ENCODE measurements at regions not wholly inside any gene's neighbourhood (a gene's known extent, or its start where the extent isn't known, plus 50 kb on each side); places are given as distances from the start of the nearest gene placed in this dataset.

- no peak overlapping the region for H3K4me3 Mint-ChIP-seq
- Histone ChIP-seq H3F3A (ENCODE audit: low read depth) (no peaks in the 10 kb centered on the region), H2AFZ (replicated peaks) (no peak overlapping the region), H3K27me3 (no peaks in the 10 kb centered on the region), H3K9ac (no peak overlapping the region), H4K20me1 (ENCODE audit: low read depth) (no peaks in the 10 kb centered on the region), H3K9me3 (ENCODE audit: low read depth) (no peaks in the 10 kb centered on the region), H3K79me2 (ENCODE audit: low read depth) (no peaks in the 10 kb centered on the region), H3K4me3 (no peak overlapping the region), H3K36me3 (no peaks in the 10 kb centered on the region), H3K4me2 (no peak overlapping the region), H3K4me1 (no peaks in the 10 kb centered on the region), H3K27ac (no peak overlapping the region)
- peaks cover 11% of the 10 kb centered on the region for H3K4me1 Mint-ChIP-seq
- TF ChIP-seq, protein P1, sequence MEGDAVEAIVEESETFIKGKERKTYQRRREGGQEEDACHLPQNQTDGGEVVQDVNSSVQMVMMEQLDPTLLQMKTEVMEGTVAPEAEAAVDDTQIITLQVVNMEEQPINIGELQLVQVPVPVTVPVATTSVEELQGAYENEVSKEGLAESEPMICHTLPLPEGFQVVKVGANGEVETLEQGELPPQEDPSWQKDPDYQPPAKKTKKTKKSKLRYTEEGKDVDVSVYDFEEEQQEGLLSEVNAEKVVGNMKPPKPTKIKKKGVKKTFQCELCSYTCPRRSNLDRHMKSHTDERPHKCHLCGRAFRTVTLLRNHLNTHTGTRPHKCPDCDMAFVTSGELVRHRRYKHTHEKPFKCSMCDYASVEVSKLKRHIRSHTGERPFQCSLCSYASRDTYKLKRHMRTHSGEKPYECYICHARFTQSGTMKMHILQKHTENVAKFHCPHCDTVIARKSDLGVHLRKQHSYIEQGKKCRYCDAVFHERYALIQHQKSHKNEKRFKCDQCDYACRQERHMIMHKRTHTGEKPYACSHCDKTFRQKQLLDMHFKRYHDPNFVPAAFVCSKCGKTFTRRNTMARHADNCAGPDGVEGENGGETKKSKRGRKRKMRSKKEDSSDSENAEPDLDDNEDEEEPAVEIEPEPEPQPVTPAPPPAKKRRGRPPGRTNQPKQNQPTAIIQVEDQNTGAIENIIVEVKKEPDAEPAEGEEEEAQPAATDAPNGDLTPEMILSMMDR (IDR thresholded peaks at IDR 0.05) = no peak
- no peak for TF ChIP-seq EZH2 (IDR thresholded peaks at IDR 0.05)
- no peak overlapping the region for H3K27ac Mint-ChIP-seq
- no peaks in the 10 kb centered on the region for H3K9me3 Mint-ChIP-seq
- H3K36me3 Mint-ChIP-seq = no peaks in the 10 kb centered on the region
- peaks cover 9% of the 10 kb centered on the region for H3K27me3 Mint-ChIP-seq (ENCODE audit: insufficient read depth, low read depth)
- no peak for DNase-seq (ENCODE audit: low spot score)
Measured at GRCh38 chr22:19605508-19606331, 81.5 kb upstream of the CLDN5 start.

- H3K27ac ChIP-seq = no peak overlapping the region
- no peak overlapping the region for H3K27ac Mint-ChIP-seq
- no peaks in the 10 kb centered on the region for H3K9me3 ChIP-seq (ENCODE audit: low read depth)
- no peak for DNase-seq (ENCODE audit: low spot score)
- H3K9ac ChIP-seq = no peak overlapping the region
- H4K20me1 ChIP-seq (ENCODE audit: low read depth) = no peaks in the 10 kb centered on the region
- peaks cover 10% of the 10 kb centered on the region for H3K27me3 Mint-ChIP-seq (ENCODE audit: insufficient read depth, low read depth)
- no peaks in the 10 kb centered on the region for H3K27me3 ChIP-seq
- no peak overlapping the region for H2AFZ ChIP-seq (replicated peaks)
- no peaks in the 10 kb centered on the region for H3K36me3 ChIP-seq
- H3K9me3 Mint-ChIP-seq = no peaks in the 10 kb centered on the region
- no peaks in the 10 kb centered on the region for H3K36me3 Mint-ChIP-seq
- no peak overlapping the region for H3K4me2 ChIP-seq
- no peaks in the 10 kb centered on the region for H3K79me2 ChIP-seq (ENCODE audit: low read depth)
- no peaks in the 10 kb centered on the region for H3K4me1 ChIP-seq
- no peaks in the 10 kb centered on the region for H3F3A ChIP-seq (ENCODE audit: low read depth)
- H3K4me3 ChIP-seq = no peak overlapping the region
- H3K4me3 Mint-ChIP-seq = no peak overlapping the region
- peaks cover 11% of the 10 kb centered on the region for H3K4me1 Mint-ChIP-seq
- TF ChIP-seq, protein P1 (IDR thresholded peaks at IDR 0.05) = no peak
- TF ChIP-seq EZH2phosphoT487 (IDR thresholded peaks at IDR 0.05) (no peak), EZH2 (IDR thresholded peaks at IDR 0.05) (no peak)
Measured at GRCh38 chr22:19606332-19607191, 82.4 kb upstream of the CLDN5 start.

DNA sequence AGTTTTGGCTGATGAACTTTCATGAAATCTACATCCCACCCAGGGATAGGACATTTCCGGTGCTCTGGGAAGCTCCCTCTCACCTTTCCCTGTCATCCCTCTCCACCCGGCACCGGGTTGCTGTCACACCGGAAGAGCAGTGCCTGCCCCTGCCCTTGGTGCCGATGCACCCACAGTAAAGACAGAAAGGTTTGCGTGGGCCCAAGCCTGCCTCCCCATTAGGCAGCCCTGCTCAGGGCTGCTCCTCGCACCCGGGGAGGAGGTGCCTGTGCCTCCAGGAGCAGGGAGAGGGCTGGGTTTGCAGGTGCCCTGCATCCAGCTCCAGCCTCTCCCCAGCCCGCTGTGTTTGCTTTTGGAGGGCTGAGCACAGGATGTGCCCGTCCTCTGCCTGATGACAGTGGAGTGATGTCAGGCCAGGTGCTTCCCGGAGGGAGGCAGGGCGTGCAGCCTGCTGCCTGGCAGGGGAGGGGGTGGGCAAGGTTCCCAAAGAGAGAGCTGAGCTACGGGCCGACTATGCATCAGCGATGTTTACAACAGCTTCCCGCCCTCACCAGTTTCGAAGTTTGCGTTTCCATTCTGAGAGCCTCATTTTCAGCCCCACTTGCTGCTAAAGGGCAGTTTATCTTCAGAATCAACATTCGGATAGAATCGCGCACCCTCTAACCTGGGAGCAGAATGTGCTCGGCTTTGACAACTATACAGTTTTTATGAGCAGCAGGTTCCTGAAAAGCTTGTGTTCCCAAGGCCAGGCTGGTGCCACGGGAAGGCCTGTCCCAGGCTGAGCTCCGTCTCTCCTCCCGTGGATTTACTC lies 83.2 kb upstream of the CLDN5 start:
- Mint-ChIP-seq H3K36me3 (no peaks in the 10 kb centered on the region), H3K27ac (no peak overlapping the region), H3K4me3 (no peak overlapping the region), H3K27me3 (ENCODE audit: insufficient read depth, low read depth) (peaks cover 11% of the 10 kb centered on the region), H3K9me3 (no peaks in the 10 kb centered on the region), H3K4me1 (peaks cover 11% of the 10 kb centered on the region)
- Histone ChIP-seq H3K9ac (no peak overlapping the region), H3K4me2 (no peak overlapping the region), H2AFZ (replicated peaks) (peak overlapping the region; percentile 42), H3K9me3 (ENCODE audit: low read depth) (no peaks in the 10 kb centered on the region), H3K4me1 (no peaks in the 10 kb centered on the region), H3K79me2 (ENCODE audit: low read depth) (no peaks in the 10 kb centered on the region), H3K27me3 (no peaks in the 10 kb centered on the region), H3F3A (ENCODE audit: low read depth) (no peaks in the 10 kb centered on the region), H3K4me3 (no peak overlapping the region), H4K20me1 (ENCODE audit: low read depth) (no peaks in the 10 kb centered on the region), H3K27ac (no peak overlapping the region), H3K36me3 (no peaks in the 10 kb centered on the region)
- TF ChIP-seq EZH2 (IDR thresholded peaks at IDR 0.05) = no peak
- TF ChIP-seq, protein P1 (IDR thresholded peaks at IDR 0.05) = no peak
- no peak for TF ChIP-seq EZH2phosphoT487 (IDR thresholded peaks at IDR 0.05)
- DNase-seq (ENCODE audit: low spot score) = no peak
